Suprapubic skin (tissue), 3 donors: ENCODE measurements at regions not wholly inside any gene's neighbourhood (a gene's known extent, or its start where the extent isn't known, plus 50 kb on each side); places are given as distances from the start of the nearest gene placed in this dataset.

Experiments used
- CTCF ChIP-seq, 2 donors: fragments of 200-600 bp in 1 of 2; fragments of 450-650 bp in 1 of 2; sonication (generic) in 1 of 2; IDR thresholded peaks; one replicate each; pipeline ENCODE4 v1.5.1; 2016 to 2019; ENCODE audit warnings: antibody characterized with exemption in 2 of 2, mild to moderate bottlenecking in 1 of 2, moderate library complexity in 1 of 2
- EP300 ChIP-seq: sonication (generic); formaldehyde crosslinking; IDR thresholded peaks from one replicate; pipeline ENCODE4 v1.6.1; 2017; ENCODE audit warnings: antibody characterized with exemption

GRCh38 chr1:188270497-188270896 lies 1441.7 kb downstream of the PLA2G4A start:
- TF ChIP-seq CTCF (IDR thresholded peaks at IDR 0.05) (no peak), EP300 (no peak)
